ENCODE measurements at regions not wholly inside any gene's neighbourhood (a gene's known extent, or its start where the extent isn't known, plus 50 kb on each side); places are given as distances from the start of the nearest gene placed in this dataset.

GRCh38 chr5:148910686-148911361, 84.4 kb downstream of the ADRB2 start:
- H3K4me2 ChIP-seq = peak overlapping the region; percentile 14 to 77 (median 61); a peak in 21 of 22 replicates
- H3K27ac ChIP-seq = peak overlapping the region in 1 of 11 experiments; percentile 18; a peak in 2 of 22 replicates
- TF ChIP-seq Cebpa-rat (IDR thresholded peaks at IDR 0.05) = no peak
- H3K4me1 ChIP-seq = peaks cover 21 to 35% (median 28%) of the 10 kb centered on the region in 10 experiments
- 0 out of 22 replicates have a peak, but pooled peaks cover 0 to 5% (median 0%) of the 10 kb centered on the region in 11 experiments for H3K9me3 ChIP-seq (replicated peaks in 1 of 11)
- no peaks in the 10 kb centered on the region for H3K36me3 ChIP-seq
- no peak overlapping the region for H3K9ac ChIP-seq
- no peaks in the 10 kb centered on the region for H4K20me1 ChIP-seq
- H3K4me3 ChIP-seq = no peak overlapping the region
- H3K27me3 ChIP-seq = no peaks in the 10 kb centered on the region

DNA sequence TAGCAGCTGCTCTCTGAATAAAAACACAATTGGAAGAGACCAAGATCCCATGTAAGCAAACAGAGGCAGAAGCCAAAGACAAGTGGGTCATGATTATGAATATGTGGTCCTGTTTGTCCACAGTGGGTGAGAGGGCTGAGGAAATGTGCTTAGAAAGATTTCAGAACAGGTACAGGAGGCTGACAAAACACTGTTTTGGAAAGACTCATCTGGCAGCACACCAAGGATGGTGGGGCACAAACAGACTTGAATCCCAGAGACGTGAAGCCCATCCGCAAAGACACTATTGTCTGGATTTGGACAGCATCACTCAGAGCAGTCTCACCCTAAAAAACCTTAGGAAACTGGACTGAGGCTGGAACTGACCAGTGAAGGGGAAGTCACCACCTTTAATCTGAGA, 85.0 kb downstream of the ADRB2 start:
- no peak for TF ChIP-seq Cebpa-rat (IDR thresholded peaks at IDR 0.05)
- peaks cover 21 to 35% (median 28%) of the 10 kb centered on the region in 10 experiments for H3K4me1 ChIP-seq
- H3K36me3 ChIP-seq = no peaks in the 10 kb centered on the region
- H3K9me3 ChIP-seq (replicated peaks in 1 of 11) = 0 out of 22 replicates have a peak, but pooled peaks cover 0 to 5% (median 0%) of the 10 kb centered on the region in 11 experiments
- H3K27me3 ChIP-seq = no peaks in the 10 kb centered on the region
- no peak overlapping the region for H3K4me3 ChIP-seq
- H3K27ac ChIP-seq = no peak overlapping the region; a peak in 1 of 22 replicates
- H3K9ac ChIP-seq = no peak overlapping the region
- no peaks in the 10 kb centered on the region for H4K20me1 ChIP-seq
- peak overlapping the region in 5 of 11 experiments; percentile 62 to 77 (median 72); a peak in 9 of 22 replicates for H3K4me2 ChIP-seq

- no peak overlapping the region for H3K4me2 ChIP-seq
- no peak for TF ChIP-seq Cebpa-rat (IDR thresholded peaks at IDR 0.05)
Measured at GRCh38 chr5:148912146-148912545, 85.7 kb downstream of the ADRB2 start.

GRCh38 chr5:148912714-148913398, 86.4 kb downstream of the ADRB2 start:
- H3K4me3 ChIP-seq = no peak overlapping the region
- peaks cover 21 to 35% (median 28%) of the 10 kb centered on the region in 10 experiments for H3K4me1 ChIP-seq
- H3K27me3 ChIP-seq = no peaks in the 10 kb centered on the region
- no peak overlapping the region for H3K27ac ChIP-seq
- H3K9ac ChIP-seq = no peak overlapping the region
- no peak for TF ChIP-seq Cebpa-rat (IDR thresholded peaks at IDR 0.05)
- no peaks in the 10 kb centered on the region for H3K36me3 ChIP-seq
- no peaks in the 10 kb centered on the region for H4K20me1 ChIP-seq
- 0 out of 22 replicates have a peak, but pooled peaks cover 0 to 4% (median 0%) of the 10 kb centered on the region in 11 experiments for H3K9me3 ChIP-seq (replicated peaks in 1 of 11)
- H3K4me2 ChIP-seq = no peak overlapping the region

More at GRCh38 chr5:148912146-148912545, 85.7 kb downstream of the ADRB2 start:
- no peaks in the 10 kb centered on the region for H4K20me1 ChIP-seq
- no peak overlapping the region for H3K9ac ChIP-seq
- 0 out of 22 replicates have a peak, but pooled peaks cover 0 to 5% (median 0%) of the 10 kb centered on the region in 11 experiments for H3K9me3 ChIP-seq (replicated peaks in 1 of 11)
- peaks cover 21 to 35% (median 28%) of the 10 kb centered on the region in 10 experiments for H3K4me1 ChIP-seq
- H3K36me3 ChIP-seq = no peaks in the 10 kb centered on the region
- H3K27me3 ChIP-seq = no peaks in the 10 kb centered on the region
- H3K4me3 ChIP-seq = no peak overlapping the region
- H3K27ac ChIP-seq = no peak overlapping the region

GRCh38 chr5:148913493-148913892, 87.1 kb downstream of the ADRB2 start:
- Histone ChIP-seq H3K9me3 (replicated peaks in 1 of 11) (no peaks in the 10 kb centered on the region), H3K27ac (no peak overlapping the region)
- TF ChIP-seq Cebpa-rat (IDR thresholded peaks at IDR 0.05) = no peak

DNA sequence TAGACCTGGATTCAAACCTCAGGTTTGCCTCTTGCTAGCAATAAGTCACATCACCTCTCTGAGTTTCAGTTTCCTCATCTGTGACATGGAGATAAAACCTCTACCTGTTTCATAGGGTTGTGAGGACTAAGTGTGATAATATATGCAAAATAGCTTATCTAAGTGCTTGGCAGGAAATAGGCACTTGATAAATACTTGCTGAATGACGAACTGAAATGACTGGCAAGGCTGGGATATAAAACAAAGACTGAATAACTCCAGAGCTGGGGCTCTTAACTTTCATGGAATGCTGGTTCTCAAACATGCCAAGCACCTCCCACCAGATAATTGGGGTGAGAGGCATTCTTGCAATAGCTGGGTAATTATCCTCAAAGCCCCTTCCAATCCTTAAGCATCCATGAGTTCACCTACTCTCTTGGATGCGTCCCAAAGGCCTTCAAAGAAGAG, 87.6 kb downstream of the ADRB2 start:
- no peak for TF ChIP-seq Cebpa-rat (IDR thresholded peaks at IDR 0.05)
- Histone ChIP-seq H3K9me3 (replicated peaks in 1 of 11) (no peaks in the 10 kb centered on the region), H4K20me1 (no peaks in the 10 kb centered on the region), H3K4me3 (no peak overlapping the region), H3K4me1 (peaks cover 18 to 30% (median 20%) of the 10 kb centered on the region in 10 experiments), H3K27me3 (no peaks in the 10 kb centered on the region), H3K27ac (no peak overlapping the region), H3K4me2 (no peak overlapping the region), H3K36me3 (no peaks in the 10 kb centered on the region), H3K9ac (no peak overlapping the region)

More at GRCh38 chr5:148913493-148913892, 87.1 kb downstream of the ADRB2 start:
- Histone ChIP-seq H3K27me3 (no peaks in the 10 kb centered on the region), H3K4me1 (peaks cover 21 to 34% (median 25%) of the 10 kb centered on the region in 10 experiments), H3K4me2 (no peak overlapping the region), H4K20me1 (no peaks in the 10 kb centered on the region), H3K4me3 (no peak overlapping the region), H3K36me3 (no peaks in the 10 kb centered on the region), H3K9ac (no peak overlapping the region)

- Histone ChIP-seq H3K9me3 (replicated peaks in 1 of 11) (no peaks in the 10 kb centered on the region), H3K27me3 (no peaks in the 10 kb centered on the region), H4K20me1 (no peaks in the 10 kb centered on the region), H3K27ac (no peak overlapping the region), H3K36me3 (no peaks in the 10 kb centered on the region), H3K9ac (no peak overlapping the region), H3K4me3 (no peak overlapping the region), H3K4me1 (peaks cover 5 to 25% (median 9%) of the 10 kb centered on the region in 10 experiments; a peak in 19 of 20 replicates), H3K4me2 (peak overlapping the region in 1 of 11 experiments; percentile 1; a peak in 1 of 22 replicates)
- TF ChIP-seq Cebpa-rat (IDR thresholded peaks at IDR 0.05) = no peak
Measured at GRCh38 chr5:148915224-148915817, 88.9 kb downstream of the ADRB2 start.

DNA sequence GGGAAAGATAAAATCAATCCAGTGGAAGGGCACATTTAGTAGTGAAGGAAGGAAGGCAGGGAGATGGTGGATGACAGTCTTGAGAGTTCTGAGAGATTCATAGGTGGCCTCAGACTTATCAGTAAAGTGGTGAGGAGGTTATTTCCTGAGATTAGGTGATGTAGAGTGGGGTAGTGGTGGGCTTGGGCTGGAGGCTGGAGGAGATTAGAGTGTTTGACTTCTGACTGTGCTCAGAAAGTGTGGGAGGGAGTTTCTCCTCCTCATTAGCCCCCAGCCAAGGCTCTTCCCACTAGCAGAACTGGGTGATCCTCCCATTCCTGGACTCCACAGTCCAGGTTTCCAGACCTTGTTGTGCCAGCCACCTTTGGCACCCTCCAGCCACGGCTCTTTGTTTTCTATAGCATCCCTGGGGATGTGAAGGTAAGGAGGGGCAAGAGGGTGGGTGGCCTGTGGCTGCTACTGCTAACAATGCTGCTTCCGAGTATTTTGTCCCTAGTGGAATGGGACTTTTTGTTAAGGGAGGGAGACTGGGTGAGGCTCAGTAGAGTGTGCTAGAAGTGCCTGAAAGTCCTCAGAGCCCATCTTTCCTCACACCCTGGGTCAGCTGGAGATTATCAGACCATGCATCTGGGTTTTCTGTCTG, 94.4 kb downstream of the ADRB2 start:
- TF ChIP-seq Cebpa-rat (IDR thresholded peaks at IDR 0.05) = no peak
- Histone ChIP-seq H3K4me2 (0 out of 22 replicates have a peak overlapping the region, but pooled peaks of 1 of the 11 experiments have one; percentile 5), H3K36me3 (no peaks in the 10 kb centered on the region), H3K4me3 (no peak overlapping the region), H4K20me1 (no peaks in the 10 kb centered on the region), H3K27ac (no peak overlapping the region), H3K4me1 (0 out of 20 replicates have a peak, but pooled peaks cover 0 to 5% (median 0%) of the 10 kb centered on the region in 10 experiments), H3K9ac (no peak overlapping the region), H3K9me3 (replicated peaks in 1 of 11) (no peaks in the 10 kb centered on the region), H3K27me3 (no peaks in the 10 kb centered on the region)

Measured in BLaER1 treated with 17β-estradiol and CSF1 and Interleukin-3, amounts not matched to agents 10 nM and 100 nM (cell line).